A673 (cell line): ENCODE measurements at regions not wholly inside any gene's neighbourhood (a gene's known extent, or its start where the extent isn't known, plus 50 kb on each side); places are given as distances from the start of the nearest gene placed in this dataset.

Source experiments
- CTCF ChIP-seq: fragments of 300-800, 200-600 bp; sonication (generic); conservative IDR thresholded peaks from 2 replicates; pipeline ENCODE4 v1.5.1; 2017; ENCODE audit warnings: low read depth, mild to moderate bottlenecking, antibody characterized with exemption, low read length, moderate library complexity, mixed read lengths
- EZH2 ChIP-seq: fragments of 200-600 bp; sonication (generic); IDR thresholded peaks from 2 replicates; pipeline ENCODE4 v1.6.1; 2017; ENCODE audit warnings: borderline replicate concordance, low read depth, mild to moderate bottlenecking, mixed read lengths, antibody characterized with exemption, low read length; ENCODE audit not compliant: poor library complexity, severe bottlenecking

GRCh38 chr6:27631609-27631916 is 158.7 kb upstream of the ZNF184 start:
- TF ChIP-seq CTCF: no peak
- no peak for TF ChIP-seq EZH2
